ENCODE measurements at regions not wholly inside any gene's neighbourhood (a gene's known extent, or its start where the extent isn't known, plus 50 kb on each side); places are given as distances from the start of the nearest gene placed in this dataset.

- Histone ChIP-seq H3K9me1 (replicated peaks; ENCODE audit: control insufficient read depth, extremely low read depth, insufficient read depth, low read length) (no peaks in the 10 kb centered on the region), H3K4me2 (ENCODE audit: insufficient read depth, low read length) (no peak overlapping the region), H3K27me3 (ENCODE audit: control insufficient read depth in 2 of 2, insufficient read depth in 2 of 2, low read length in 2 of 2) (no peaks in the 10 kb centered on the region), H3K36me3 (ENCODE audit: control insufficient read depth in 2 of 2, extremely low read depth in 1 of 2, insufficient read depth in 2 of 2, low read length in 2 of 2) (peaks cover 0 to 3% of the 10 kb centered on the region in 2 experiments), H3K79me2 (ENCODE audit: control insufficient read depth, insufficient read depth, low read length) (no peaks in the 10 kb centered on the region), H3K27ac (ENCODE audit: insufficient read depth, low read depth, low read length) (no peak overlapping the region), H3K9ac (replicated peaks; ENCODE audit: extremely low read depth, insufficient read depth, low read length) (no peak overlapping the region), H4K20me1 (replicated peaks; ENCODE audit: control insufficient read depth, extremely low read depth, insufficient read depth, low read length) (no peaks in the 10 kb centered on the region), H3K4me1 (ENCODE audit: control insufficient read depth, extremely low read depth, insufficient read depth, low read length) (peaks cover 8% of the 10 kb centered on the region), H3K4me3 (replicated peaks in 1 of 3; ENCODE audit: insufficient read depth in 1 of 3, low read depth in 1 of 3, low read length in 3 of 3) (no peak overlapping the region), H3K9me3 (replicated peaks; ENCODE audit: control insufficient read depth, insufficient read depth, low read length) (no peaks in the 10 kb centered on the region), H2AFZ (ENCODE audit: low read depth, low read length) (no peak overlapping the region)
- dilution Hi-C loops (cut with MboI; ENCODE audit: extremely low pct_ligation_motif_present, low sequenced_read_pairs) (no loop called here), intact Hi-C loops (cut with micrococcal nuclease) (loop anchor here (5.0 to 10.0 kb wide), 3 partner anchors 464 to 1382 kb away; no protein-coding TSS in a partner anchor)
- ChIA-PET POLR2A (no interaction called here), CTCF (interaction anchor here (1.0 to 2.5 kb wide), 5 partner anchors 12 to 625 kb away, joined by 3 to 13 read pairs (median 4); no protein-coding TSS in a partner anchor)
- DNase-seq (ENCODE audit: low read depth, low spot score) (no peak), FAIRE-seq (no peak)
- TF ChIP-seq EZH2 (IDR thresholded peaks at IDR 0.05; ENCODE audit: borderline replicate concordance, low read depth, low read length, severe bottlenecking) (no peak), MAX (IDR thresholded peaks at IDR 0.05; ENCODE audit: insufficient read depth, insufficient read length) (no peak), JUN (IDR thresholded peaks at IDR 0.05; ENCODE audit: borderline replicate concordance, insufficient read depth, insufficient read length, low read depth) (no peak), GATA2 (IDR thresholded peaks at IDR 0.05; ENCODE audit: insufficient read depth, insufficient read length, low read depth, low read length) (no peak), POLR2A (IDR thresholded peaks at IDR 0.05; ENCODE audit: low read depth, low read length) (no peak), FOS (IDR thresholded peaks at IDR 0.05; ENCODE audit: borderline replicate concordance, insufficient read depth, low read length) (no peak), MYC (IDR thresholded peaks at IDR 0.05; ENCODE audit: low read depth, low read length) (no peak), POLR2AphosphoS5 (IDR thresholded peaks at IDR 0.05; ENCODE audit: insufficient read depth, low read depth, low read length) (no peak), CTCF (IDR thresholded peaks at IDR 0.05; ENCODE audit: extremely low read depth in 1 of 2, insufficient read depth in 1 of 2, low read depth in 1 of 2, low read length in 2 of 2) (no peak)
- BruUV-seq (replicated peaks) = no TSS peak
These were observed 85.0 kb upstream of the AK4 start for GRCh38 chr1:65063025-65063424.
